ENCODE measurements at regions not wholly inside any gene's neighbourhood (a gene's known extent, or its start where the extent isn't known, plus 50 kb on each side); places are given as distances from the start of the nearest gene placed in this dataset.

DNA sequence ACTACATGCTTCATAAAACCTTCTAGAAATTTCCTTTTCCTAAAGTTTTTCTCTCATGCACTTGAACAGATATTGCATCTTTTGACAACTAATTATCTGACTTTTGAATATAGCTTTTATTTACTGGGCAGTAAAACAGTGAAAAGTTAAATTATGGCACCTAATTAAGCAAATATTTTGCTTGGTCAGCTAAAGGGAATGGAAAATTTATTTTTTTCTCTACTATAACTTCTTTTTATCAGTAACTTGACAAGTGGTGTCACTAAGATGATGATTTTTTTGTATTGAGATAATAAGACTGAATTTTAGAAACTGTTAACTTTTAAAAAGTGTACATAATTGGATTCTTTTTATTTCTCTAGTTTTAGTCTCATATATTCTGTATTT, 351.6 kb downstream of the PIK3C3 start:
- DNase-seq: no peak
- H3K36me3 ChIP-seq (replicated peaks): no peaks in the 10 kb centered on the region
- TF ChIP-seq, protein P1, sequence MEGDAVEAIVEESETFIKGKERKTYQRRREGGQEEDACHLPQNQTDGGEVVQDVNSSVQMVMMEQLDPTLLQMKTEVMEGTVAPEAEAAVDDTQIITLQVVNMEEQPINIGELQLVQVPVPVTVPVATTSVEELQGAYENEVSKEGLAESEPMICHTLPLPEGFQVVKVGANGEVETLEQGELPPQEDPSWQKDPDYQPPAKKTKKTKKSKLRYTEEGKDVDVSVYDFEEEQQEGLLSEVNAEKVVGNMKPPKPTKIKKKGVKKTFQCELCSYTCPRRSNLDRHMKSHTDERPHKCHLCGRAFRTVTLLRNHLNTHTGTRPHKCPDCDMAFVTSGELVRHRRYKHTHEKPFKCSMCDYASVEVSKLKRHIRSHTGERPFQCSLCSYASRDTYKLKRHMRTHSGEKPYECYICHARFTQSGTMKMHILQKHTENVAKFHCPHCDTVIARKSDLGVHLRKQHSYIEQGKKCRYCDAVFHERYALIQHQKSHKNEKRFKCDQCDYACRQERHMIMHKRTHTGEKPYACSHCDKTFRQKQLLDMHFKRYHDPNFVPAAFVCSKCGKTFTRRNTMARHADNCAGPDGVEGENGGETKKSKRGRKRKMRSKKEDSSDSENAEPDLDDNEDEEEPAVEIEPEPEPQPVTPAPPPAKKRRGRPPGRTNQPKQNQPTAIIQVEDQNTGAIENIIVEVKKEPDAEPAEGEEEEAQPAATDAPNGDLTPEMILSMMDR (IDR thresholded peaks at IDR 0.05; ENCODE audit: low read depth, low read length, missing control alignments): no peak
- H3K27ac ChIP-seq: no peak overlapping the region
- H3K27me3 ChIP-seq (replicated peaks): no peaks in the 10 kb centered on the region
- in situ Hi-C loops (cut with HindIII; ENCODE audit: low pct_ligation_motif_present, low sequenced_read_pairs): no loop called here
- H3K4me3 ChIP-seq (ENCODE audit: low read depth, low read length): no peak overlapping the region

DNA sequence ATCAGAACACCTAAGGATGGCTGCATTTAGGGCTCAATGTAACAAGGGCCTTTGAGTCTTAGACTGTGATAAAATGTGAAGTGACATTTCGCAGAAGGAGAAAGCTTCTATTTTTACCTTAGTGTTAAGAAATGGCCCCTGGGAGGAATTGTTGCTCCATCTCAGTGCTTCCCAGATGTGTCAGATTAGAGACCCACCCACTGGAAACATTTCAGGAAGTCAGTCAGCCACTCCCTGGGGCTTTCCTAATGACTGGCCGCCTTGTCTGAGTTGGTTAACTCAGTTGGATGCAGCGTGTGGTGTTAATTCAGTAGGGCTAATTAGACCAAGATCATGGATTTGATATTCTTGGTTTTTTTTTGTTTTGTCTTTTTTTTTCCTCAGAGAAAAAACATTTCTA, 355.9 kb downstream of the PIK3C3 start:
- H3K27ac ChIP-seq: no peak overlapping the region
- TF ChIP-seq, protein P1 (IDR thresholded peaks at IDR 0.05; ENCODE audit: low read depth, low read length, missing control alignments): no peak
- DNase-seq: peak; percentile 1
- H3K36me3 ChIP-seq (replicated peaks): no peaks in the 10 kb centered on the region
- in situ Hi-C loops (cut with HindIII; ENCODE audit: low pct_ligation_motif_present, low sequenced_read_pairs): no loop called here
- H3K4me3 ChIP-seq (ENCODE audit: low read depth, low read length): no peak overlapping the region
- no peaks in the 10 kb centered on the region for H3K27me3 ChIP-seq (replicated peaks)

DNA sequence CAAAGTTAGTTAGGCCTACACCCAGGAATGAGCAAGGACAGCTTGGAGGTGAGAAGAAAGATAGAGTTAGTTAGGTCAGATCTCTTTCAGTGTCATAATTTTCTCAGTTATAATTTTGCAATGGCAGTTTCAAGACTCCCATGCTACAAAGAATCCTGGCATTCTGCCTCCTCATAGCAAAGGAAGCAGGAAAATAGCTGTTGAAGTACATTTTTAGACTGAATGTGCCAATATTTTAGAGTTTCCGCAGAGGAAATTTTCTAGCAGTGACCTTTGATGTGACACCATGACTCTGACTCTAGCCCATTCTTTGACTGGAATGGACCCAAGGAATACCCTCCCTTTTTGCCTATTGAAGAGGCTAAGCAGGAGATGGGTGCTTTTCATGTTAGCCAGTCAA, 371.7 kb downstream of the PIK3C3 start:
- no peak for DNase-seq
- Histone ChIP-seq H3K27me3 (replicated peaks) (no peaks in the 10 kb centered on the region), H3K4me3 (ENCODE audit: low read depth, low read length) (no peak overlapping the region), H3K36me3 (replicated peaks) (no peaks in the 10 kb centered on the region), H3K27ac (no peak overlapping the region)
- in situ Hi-C loops (cut with HindIII; ENCODE audit: low pct_ligation_motif_present, low sequenced_read_pairs): no loop called here
- TF ChIP-seq, protein P1 (IDR thresholded peaks at IDR 0.05; ENCODE audit: low read depth, low read length, missing control alignments): no peak

DNA sequence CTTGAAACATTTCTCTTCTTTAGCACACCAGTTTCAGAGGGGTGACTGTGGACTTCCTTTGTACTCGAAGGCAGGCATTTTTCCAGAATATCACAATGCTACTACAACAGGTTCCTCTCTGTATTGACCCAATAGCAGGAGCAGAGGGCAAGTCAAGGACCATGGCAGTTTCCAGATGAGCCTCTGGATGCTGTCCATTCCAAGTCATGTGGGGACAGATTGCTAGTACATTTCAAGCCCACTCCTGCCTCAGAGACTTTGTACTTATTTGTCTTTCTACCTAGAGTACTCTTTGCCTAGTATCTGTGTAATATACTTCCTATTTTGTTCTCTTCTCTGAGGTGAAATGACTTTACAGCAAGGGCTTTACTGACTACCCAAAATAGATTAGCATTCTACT, 373.9 kb downstream of the PIK3C3 start:
- Histone ChIP-seq H3K4me3 (ENCODE audit: low read depth, low read length) (no peak overlapping the region), H3K27ac (no peak overlapping the region), H3K27me3 (replicated peaks) (no peaks in the 10 kb centered on the region), H3K36me3 (replicated peaks) (no peaks in the 10 kb centered on the region)
- TF ChIP-seq, protein P1 (IDR thresholded peaks at IDR 0.05; ENCODE audit: low read depth, low read length, missing control alignments): no peak
- in situ Hi-C loops (cut with HindIII; ENCODE audit: low pct_ligation_motif_present, low sequenced_read_pairs): no loop called here
- no peak for DNase-seq

DNA sequence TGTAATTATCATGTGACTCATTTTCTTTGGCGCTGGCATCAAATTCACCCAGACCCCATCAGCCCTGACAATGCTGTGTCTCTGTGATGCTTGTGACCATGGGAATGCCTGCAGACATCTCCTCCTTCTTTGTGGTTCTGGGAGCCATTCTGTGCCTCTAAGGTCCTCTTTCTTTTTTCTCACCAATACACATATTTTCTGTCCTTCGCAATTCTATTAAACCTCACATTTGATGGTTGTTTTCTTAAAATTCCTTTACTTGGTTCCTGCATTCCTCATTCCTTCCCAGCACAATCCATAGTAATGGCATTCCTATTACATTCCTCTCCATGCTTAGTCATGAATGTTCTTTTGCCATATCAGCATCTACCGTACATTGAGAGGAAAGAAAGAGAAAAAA, 375.3 kb downstream of the PIK3C3 start:
- Histone ChIP-seq H3K36me3 (replicated peaks) (no peaks in the 10 kb centered on the region), H3K27me3 (replicated peaks) (no peaks in the 10 kb centered on the region), H3K27ac (no peak overlapping the region), H3K4me3 (ENCODE audit: low read depth, low read length) (no peak overlapping the region)
- in situ Hi-C loops (cut with HindIII; ENCODE audit: low pct_ligation_motif_present, low sequenced_read_pairs): no loop called here
- no peak for DNase-seq
- TF ChIP-seq, protein P1 (IDR thresholded peaks at IDR 0.05; ENCODE audit: low read depth, low read length, missing control alignments): no peak

DNA sequence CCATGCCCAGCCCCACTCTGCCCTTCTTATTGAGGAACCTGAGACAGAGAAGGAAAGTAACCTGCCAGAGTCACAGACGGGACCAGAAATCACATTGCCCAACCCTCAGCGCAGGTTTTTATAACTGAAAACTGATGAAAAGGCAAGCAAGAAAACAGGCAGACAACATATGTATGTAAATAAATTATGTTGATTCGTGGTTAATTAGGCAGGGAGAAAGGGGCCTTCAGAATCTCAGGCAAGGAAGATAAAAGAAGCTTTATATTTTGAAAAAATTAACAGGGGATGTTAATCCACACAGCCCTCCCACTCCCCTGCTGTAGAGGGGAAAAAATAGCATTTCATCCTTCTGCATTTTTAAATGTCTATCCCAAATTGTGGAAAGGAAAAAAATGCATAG, 378.5 kb downstream of the PIK3C3 start:
- H3K4me3 ChIP-seq (ENCODE audit: low read depth, low read length): no peak overlapping the region
- DNase-seq: no peak
- in situ Hi-C loops (cut with HindIII; ENCODE audit: low pct_ligation_motif_present, low sequenced_read_pairs): no loop called here
- H3K27ac ChIP-seq: no peak overlapping the region
- H3K27me3 ChIP-seq (replicated peaks): no peaks in the 10 kb centered on the region
- TF ChIP-seq, protein P1 (IDR thresholded peaks at IDR 0.05; ENCODE audit: low read depth, low read length, missing control alignments): no peak
- no peaks in the 10 kb centered on the region for H3K36me3 ChIP-seq (replicated peaks)

Measured in brain microvascular endothelial cell (primary cell).